HG03558 (cell line): ENCODE measurements at regions not wholly inside any gene's neighbourhood (a gene's known extent, or its start where the extent isn't known, plus 50 kb on each side); places are given as distances from the start of the nearest gene placed in this dataset.
"Not testable (repeated sequence)": the region's sequence is repeated elsewhere in the genome, so short reads cannot be mapped to it uniquely, and the experiment has no call there.

Experiments
- ATAC-seq: cut with Tn5 transposase; IDR thresholded peaks from one replicate; pipeline ENCODE4 v1.9.1; 2021; ENCODE audit warnings: moderate number of reproducible peaks; ENCODE audit not compliant: unreplicated experiment; ENCODE audit errors: extremely low read depth

- ATAC-seq = not testable (repeated sequence)
Measured at GRCh38 chr6:4725136-4725760, 51.0 kb upstream of the CDYL start.

- not testable (repeated sequence) for ATAC-seq
Measured at GRCh38 chr6:4724727-4725126, 51.5 kb upstream of the CDYL start.

GRCh38 chr6:4723383-4723782 is 52.8 kb upstream of the CDYL start:
- ATAC-seq = no peak

DNA sequence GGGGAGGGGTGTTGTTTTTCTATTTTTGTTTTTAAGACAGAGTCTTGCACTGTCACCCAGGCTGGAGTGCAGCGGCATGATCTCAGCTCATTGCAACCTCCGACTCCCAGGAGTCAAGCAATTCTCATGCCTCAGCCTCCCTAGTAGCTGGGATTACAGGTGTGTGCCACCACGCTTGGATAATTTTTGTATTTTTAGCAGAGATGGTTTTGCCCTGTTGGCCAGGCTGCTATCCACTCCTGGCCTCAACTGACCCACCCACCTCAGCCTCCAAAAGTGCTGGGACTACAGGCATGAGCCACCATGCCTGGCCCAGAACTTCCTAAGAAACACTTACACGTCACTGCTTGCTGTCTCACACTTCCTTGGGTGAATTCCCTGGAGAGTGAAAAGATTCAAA is 54.8 kb upstream of the CDYL start:
- ATAC-seq = not testable (repeated sequence)

GRCh38 chr6:4719491-4719890 is 56.7 kb upstream of the CDYL start:
- ATAC-seq = no peak

DNA sequence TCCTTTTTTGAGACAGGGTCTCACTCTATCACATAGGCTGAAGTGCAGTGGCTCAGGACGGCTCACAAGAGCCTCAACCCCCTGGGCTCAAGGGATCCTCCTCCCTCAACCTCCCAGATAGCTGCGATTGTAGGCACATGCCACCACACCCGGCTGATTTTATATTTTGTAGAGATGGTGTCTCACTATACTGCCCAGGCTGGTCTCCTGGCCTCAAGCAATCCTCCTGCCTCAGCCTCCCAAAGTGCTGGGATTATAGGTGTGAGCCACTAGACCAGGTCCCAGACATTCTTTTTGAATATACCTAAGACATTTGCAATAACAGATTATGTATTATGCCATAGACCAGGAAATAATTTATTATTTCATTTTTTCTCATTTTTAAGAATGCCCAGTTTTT is 58.3 kb upstream of the CDYL start:
- ATAC-seq = no peak

GRCh38 chr6:4717124-4717523 is 59.1 kb upstream of the CDYL start:
- ATAC-seq = no peak

DNA sequence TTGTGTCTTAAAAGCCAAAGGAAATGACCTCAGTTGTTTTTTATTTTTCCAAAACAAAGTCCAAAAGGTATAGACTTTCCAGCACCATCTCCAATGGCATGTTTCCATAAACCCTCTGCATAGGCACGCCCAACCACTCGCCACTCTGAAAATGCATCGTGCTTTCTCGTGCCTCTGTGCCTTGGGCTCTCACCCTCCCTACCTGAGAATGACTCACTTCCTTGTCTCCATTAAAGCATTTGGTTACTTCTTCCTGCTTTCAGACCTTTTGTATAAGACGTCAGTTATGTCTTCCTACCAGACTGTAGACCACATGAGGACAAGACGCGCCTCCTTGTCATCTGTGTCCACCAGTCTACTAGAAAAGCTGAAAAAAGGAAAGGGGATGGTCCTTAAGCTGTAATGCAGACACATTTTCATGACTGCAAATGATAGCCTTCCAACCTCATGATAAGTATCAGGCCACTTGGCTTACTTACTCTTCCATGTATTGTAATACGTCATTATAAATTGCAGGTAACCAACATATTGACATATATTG is 61.2 kb upstream of the CDYL start:
- no peak for ATAC-seq

GRCh38 chr6:4712291-4712690 is 63.9 kb upstream of the CDYL start:
- ATAC-seq = no peak

DNA sequence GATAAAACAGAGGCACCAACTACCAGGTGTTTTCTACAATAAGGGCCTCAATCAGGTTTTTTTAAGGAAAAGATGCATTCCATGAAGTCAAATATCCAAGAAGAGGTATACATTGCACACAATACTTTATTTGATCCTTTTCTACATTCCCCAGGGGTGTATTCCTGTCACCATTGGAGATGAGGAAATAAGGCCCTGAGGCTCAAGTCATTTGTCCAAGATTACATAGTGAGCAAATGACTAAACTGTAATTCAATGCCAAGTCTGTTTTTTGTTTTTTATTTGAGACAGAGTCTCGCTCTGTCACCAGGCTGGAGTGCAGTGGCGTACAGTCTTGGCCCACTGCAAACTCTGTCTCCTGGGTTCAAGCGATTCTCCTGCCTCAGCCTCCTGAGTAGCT is 69.2 kb upstream of the CDYL start:
- ATAC-seq = no peak

- ATAC-seq = no peak
Measured at GRCh38 chr6:4705809-4706208, 70.4 kb upstream of the CDYL start.

GRCh38 chr6:4703382-4703781 is 72.8 kb upstream of the CDYL start:
- no peak for ATAC-seq

- no peak for ATAC-seq
Measured at GRCh38 chr6:4698901-4699659, 77.1 kb upstream of the CDYL start.

DNA sequence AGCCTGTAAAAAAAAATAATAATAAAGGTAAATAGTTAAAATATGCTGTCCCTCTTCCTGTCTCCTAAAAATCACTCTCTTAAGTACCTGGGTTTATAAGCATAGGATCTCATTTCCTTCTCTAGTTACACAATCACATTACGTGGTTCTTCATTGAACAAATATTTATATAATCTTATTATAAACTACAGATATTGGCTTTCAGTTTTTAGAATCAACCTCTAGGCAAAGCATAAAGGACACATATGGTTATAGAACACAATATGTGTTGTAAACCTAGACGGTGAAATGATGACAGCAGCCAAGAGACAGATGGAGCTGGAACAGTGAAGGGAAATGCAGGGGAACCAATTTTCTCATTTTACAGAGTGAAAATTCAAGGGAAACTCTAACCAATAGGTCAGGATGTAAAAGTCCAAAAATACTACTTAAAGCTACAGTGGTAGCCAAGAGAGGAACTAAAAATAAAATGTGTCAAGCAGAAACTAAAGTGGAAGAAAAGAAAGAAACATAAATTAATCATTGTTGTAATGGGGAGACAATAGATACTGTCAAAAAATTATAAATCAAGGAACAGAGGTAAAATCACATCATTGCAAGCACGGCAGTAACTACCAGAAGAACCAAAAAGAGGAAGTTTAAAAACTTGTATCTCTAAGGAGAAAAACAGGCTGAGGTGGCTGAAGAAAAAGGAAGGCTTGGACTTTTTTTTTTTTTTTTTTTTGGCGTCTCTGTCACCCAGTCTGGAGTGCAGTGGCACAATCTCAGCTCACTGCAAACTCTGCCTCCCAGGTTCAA is 82.8 kb upstream of the CDYL start:
- no peak for ATAC-seq

DNA sequence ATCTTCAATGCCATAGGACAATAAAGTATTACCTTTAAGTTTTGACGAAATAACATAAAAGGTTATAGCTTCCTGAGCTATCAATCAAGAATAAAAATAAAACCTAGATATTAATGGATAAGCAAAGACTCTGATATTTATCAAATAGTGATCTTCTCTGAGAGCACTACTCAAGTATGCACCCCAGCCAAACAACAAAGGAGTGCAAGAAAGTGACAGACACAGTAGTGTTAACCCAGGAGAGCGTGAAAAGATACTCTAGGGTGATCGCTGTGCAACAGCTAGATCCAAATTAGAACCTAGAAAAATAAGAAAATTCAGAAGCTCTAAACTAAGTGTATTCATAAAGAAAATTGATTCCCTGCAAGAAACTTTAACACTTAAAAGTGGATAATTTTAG is 83.5 kb upstream of the CDYL start:
- ATAC-seq = no peak

- ATAC-seq = no peak
Measured at GRCh38 chr6:4687989-4688947, 87.9 kb upstream of the CDYL start.

- ATAC-seq = no peak
Measured at GRCh38 chr6:4687656-4687988, 88.6 kb upstream of the CDYL start.

DNA sequence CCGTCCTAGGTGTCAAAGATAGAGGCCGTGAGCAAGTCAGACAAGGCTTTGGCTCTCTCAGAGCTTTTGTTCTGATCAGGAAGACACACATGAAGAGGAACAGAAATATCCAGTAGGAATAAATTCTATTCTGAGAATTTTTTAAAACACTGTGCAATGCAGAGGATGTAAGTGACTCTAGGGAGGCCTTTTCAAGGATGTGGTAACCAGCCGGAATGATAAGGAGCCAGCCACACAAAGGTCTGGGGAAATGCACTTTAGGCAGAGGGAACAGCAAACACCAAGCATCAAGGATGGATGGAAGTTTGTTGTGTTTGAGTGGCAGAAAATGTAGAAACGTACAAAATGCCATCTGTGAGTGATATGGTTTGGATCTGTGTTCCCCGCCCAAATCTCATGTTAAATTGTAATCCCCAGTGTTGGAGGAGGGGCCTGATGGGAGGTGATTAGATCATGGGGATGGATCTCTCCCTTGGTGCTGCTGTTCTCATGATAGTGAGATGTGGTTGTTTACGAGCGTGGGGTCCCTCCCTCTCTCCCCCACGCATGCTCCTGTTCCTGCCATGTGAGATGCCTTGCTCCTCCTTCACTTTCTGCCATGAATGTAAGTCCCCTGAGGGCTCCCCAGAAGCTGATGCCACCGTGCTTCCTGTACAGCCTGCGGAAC is 93.6 kb upstream of the CDYL start:
- no peak for ATAC-seq

GRCh38 chr6:4678506-4679300 is 97.5 kb upstream of the CDYL start:
- no peak for ATAC-seq
